NCI-H2081 (cell line): ENCODE measurements at regions not wholly inside any gene's neighbourhood (a gene's known extent, or its start where the extent isn't known, plus 50 kb on each side); places are given as distances from the start of the nearest gene placed in this dataset.

ENCODE experiments used
- DNase-seq, 2 experiments: peaks; one replicate each; lab custom pipeline; 2025; lab: John Stamatoyannopoulos, UW

- no peak for DNase-seq
These were observed 186.9 kb downstream of the GPAT3 start for GRCh38 chr4:83722730-83723269.

- DNase-seq = no peak
These were observed 181.0 kb downstream of the GPAT3 start for GRCh38 chr4:83716874-83717273.

- no peak for DNase-seq
These were observed 177.0 kb downstream of the GPAT3 start for GRCh38 chr4:83712890-83713289.

GRCh38 chr4:83709627-83710026 lies 173.7 kb downstream of the GPAT3 start:
- no peak for DNase-seq

- no peak for DNase-seq
These were observed 172.7 kb downstream of the GPAT3 start for GRCh38 chr4:83708500-83709175.

GRCh38 chr4:83704786-83705185 lies 168.9 kb downstream of the GPAT3 start:
- no peak for DNase-seq

GRCh38 chr4:83703752-83704151 lies 167.8 kb downstream of the GPAT3 start:
- no peak for DNase-seq

- DNase-seq = no peak
These were observed 165.1 kb downstream of the GPAT3 start for GRCh38 chr4:83701041-83701440.

GRCh38 chr4:83699358-83699757 lies 163.4 kb downstream of the GPAT3 start:
- DNase-seq = no peak

GRCh38 chr4:83692028-83692427 lies 156.1 kb downstream of the GPAT3 start:
- no peak for DNase-seq

GRCh38 chr4:83686166-83686565 lies 150.3 kb downstream of the GPAT3 start:
- DNase-seq = no peak

GRCh38 chr4:83679692-83680091 lies 143.8 kb downstream of the GPAT3 start:
- DNase-seq = no peak

- no peak for DNase-seq
These were observed 143.3 kb downstream of the GPAT3 start for GRCh38 chr4:83679254-83679653.

- DNase-seq = no peak
These were observed 141.7 kb downstream of the GPAT3 start for GRCh38 chr4:83677656-83678055.

GRCh38 chr4:83664741-83665140 lies 128.8 kb downstream of the GPAT3 start:
- no peak for DNase-seq

GRCh38 chr4:83664071-83664470 lies 128.2 kb downstream of the GPAT3 start:
- DNase-seq = no peak

- DNase-seq = no peak
These were observed 126.3 kb downstream of the GPAT3 start for GRCh38 chr4:83662204-83662603.

GRCh38 chr4:83661359-83661758 lies 125.5 kb downstream of the GPAT3 start:
- DNase-seq = no peak

GRCh38 chr4:83660578-83660977 lies 124.7 kb downstream of the GPAT3 start:
- DNase-seq = no peak

GRCh38 chr4:83658806-83659205 lies 122.9 kb downstream of the GPAT3 start:
- DNase-seq = no peak

GRCh38 chr4:83657336-83657735 lies 121.4 kb downstream of the GPAT3 start:
- DNase-seq = no peak
